Jurkat, Clone E6-1 (cell line): ENCODE measurements at regions not wholly inside any gene's neighbourhood (a gene's known extent, or its start where the extent isn't known, plus 50 kb on each side); places are given as distances from the start of the nearest gene placed in this dataset.
"Not testable (repeated sequence)": the region's sequence is repeated elsewhere in the genome, so short reads cannot be mapped to it uniquely, and the experiment has no call there.

Experiments
- DNase-seq: peaks from one replicate; pipeline ENCODE4 v3.0.0-alpha.2; 2011; ENCODE audit warnings: low read depth, low spot score
- H3K4me3 ChIP-seq: 2 replicates; pipeline ENCODE4 v1.5.1; 2011; ENCODE audit warnings: mild to moderate bottlenecking, low read length, control low read depth, moderate library complexity

GRCh38 chr6:21707524-21708319 lies 114.2 kb downstream of the SOX4 start:
- H3K4me3 ChIP-seq: no peak overlapping the region
- DNase-seq: no peak

GRCh38 chr6:21708320-21708580 lies 114.7 kb downstream of the SOX4 start:
- H3K4me3 ChIP-seq: no peak overlapping the region
- DNase-seq: no peak

DNA sequence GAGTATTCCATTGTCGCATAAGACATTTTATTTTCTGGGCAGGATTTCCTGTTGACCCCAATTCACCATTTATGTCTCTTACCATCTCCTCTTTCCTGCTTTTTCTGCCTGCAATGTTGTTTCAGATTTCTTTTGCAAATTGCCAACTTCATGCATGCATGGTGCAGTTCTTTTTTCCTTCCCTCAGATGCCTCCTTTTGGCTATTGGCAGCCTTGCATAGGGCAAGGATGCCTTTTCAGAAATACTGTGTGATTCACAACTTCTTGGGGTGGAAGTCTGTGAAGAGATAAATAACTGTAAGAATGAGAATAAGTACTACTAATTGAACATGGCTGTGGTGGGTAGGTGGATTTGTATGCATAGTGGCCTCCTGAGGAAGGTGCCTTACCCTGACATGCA lies 116.7 kb downstream of the SOX4 start:
- no peak overlapping the region for H3K4me3 ChIP-seq
- no peak for DNase-seq

DNA sequence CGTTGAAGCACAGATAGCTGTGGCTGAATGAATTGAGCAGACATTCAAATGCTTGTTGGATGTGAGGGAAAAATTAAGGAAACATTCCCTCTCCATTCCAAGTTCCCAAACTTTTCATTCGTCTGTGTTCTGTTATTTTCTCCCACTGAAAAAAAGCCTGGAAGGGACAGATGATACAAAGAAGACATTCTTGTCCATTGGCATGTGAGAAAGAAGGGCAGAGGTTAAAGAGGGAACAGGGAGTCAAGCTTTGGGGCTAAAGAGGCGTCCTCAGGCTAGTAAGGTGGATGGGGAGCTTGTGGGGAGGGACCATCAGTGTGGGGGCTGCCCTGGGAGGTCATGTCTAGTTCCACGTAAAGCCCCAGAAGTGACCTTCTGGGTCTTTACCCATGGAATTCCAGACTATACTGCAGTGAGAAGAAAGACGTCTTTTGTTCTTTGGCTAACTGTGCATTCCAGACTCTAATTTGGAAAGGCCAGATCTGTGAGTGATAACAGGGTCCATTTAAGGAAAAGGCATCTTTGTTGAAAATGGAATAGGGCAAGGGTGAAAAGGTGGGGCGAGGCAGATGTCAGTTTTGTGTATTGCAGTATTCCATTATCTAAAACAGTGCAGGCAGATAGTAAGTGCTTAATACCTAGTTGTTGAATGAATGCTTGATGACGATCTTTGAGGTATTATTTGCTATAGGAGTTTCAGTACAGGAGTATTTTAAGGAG lies 117.5 kb downstream of the SOX4 start:
- no peak overlapping the region for H3K4me3 ChIP-seq
- no peak for DNase-seq

- H3K4me3 ChIP-seq: no peak overlapping the region
- no peak for DNase-seq
These were observed 118.7 kb downstream of the SOX4 start for GRCh38 chr6:21712213-21712612.

GRCh38 chr6:21713481-21713880 lies 119.9 kb downstream of the SOX4 start:
- no peak for DNase-seq
- no peak overlapping the region for H3K4me3 ChIP-seq

- H3K4me3 ChIP-seq: no peak overlapping the region
- no peak for DNase-seq
These were observed 121.6 kb downstream of the SOX4 start for GRCh38 chr6:21715180-21715579.

GRCh38 chr6:21722510-21722909 lies 129.0 kb downstream of the SOX4 start:
- peak; percentile 58 for DNase-seq

GRCh38 chr6:21726676-21727075 lies 133.1 kb downstream of the SOX4 start:
- no peak overlapping the region for H3K4me3 ChIP-seq
- no peak for DNase-seq

More at GRCh38 chr6:21722510-21722909, 129.0 kb downstream of the SOX4 start:
- peak overlapping the region; percentile 27 for H3K4me3 ChIP-seq

DNA sequence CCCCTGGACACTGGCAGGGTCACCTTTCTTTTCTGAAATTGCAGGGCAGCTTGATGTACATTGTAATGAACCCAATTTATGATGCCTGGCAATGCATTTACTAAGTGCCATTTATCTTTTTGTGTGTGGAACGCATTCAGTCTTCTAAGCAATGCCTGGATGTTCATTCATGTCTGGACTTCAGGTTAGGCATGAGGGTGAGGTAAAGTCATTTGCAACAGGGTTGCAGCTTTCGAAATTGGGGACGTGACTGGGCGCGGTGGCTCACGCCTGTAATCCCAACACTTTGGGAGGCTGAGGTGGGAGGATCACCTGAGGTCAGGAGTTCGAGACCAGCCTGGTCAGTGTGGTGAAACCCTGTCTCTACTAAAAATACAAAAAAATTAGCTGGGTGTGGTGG lies 134.6 kb downstream of the SOX4 start:
- DNase-seq: no peak
- no peak overlapping the region for H3K4me3 ChIP-seq

DNA sequence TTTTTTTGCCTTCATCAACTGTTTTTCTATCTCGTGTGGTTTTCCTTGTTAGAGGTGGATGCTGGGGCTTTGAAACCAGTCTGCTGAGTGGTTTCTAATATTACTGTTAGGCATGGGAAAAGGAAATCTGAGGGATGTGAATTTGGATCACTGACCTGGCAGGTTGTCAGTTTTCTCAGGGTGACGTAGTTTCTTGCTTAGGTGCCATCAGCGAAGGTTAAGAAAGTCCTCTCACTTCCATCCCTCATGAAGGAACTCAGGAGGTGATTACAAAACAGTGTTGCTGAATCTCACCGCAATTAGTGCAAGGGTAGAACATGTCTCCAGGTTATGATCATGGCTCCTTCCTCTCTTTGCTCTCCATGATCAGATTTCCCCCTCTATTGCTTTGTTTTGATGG lies 135.9 kb downstream of the SOX4 start:
- no peak for DNase-seq
- H3K4me3 ChIP-seq: no peak overlapping the region

- no peak overlapping the region for H3K4me3 ChIP-seq
- DNase-seq: no peak
These were observed 137.0 kb downstream of the SOX4 start for GRCh38 chr6:21730533-21730932.

DNA sequence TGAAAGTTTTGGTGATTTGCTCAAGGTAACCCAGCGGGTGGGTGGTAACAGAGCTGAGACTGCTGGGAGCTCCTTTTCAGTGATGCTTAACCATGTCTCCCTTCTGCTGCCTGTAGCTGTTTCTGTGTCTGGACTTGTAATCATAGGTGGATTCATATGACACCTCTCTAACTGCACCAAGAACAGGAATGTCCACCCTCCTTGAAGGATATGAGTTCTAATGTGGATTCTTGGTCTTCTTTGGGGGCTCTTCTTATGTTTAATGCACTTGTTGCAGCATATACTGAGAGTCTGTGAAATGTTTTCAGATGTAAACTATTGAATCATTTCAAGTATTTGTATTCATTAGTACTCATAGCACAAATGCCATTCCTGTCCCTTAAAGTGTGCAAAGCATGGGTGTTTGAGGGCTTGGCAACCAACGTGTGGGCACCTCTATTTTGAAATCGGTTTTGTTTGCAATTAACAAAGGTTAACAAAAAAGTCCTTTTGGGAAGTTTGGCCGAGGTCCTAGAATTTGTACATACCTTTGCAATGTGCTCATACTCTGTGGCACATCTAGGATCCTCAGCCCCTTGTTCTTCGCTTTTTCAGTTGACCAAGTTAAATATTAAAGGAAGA lies 138.0 kb downstream of the SOX4 start:
- DNase-seq: no peak
- H3K4me3 ChIP-seq: no peak overlapping the region

GRCh38 chr6:21732032-21732730 lies 138.6 kb downstream of the SOX4 start:
- DNase-seq, H3K4me3 ChIP-seq: not testable (repeated sequence)

DNA sequence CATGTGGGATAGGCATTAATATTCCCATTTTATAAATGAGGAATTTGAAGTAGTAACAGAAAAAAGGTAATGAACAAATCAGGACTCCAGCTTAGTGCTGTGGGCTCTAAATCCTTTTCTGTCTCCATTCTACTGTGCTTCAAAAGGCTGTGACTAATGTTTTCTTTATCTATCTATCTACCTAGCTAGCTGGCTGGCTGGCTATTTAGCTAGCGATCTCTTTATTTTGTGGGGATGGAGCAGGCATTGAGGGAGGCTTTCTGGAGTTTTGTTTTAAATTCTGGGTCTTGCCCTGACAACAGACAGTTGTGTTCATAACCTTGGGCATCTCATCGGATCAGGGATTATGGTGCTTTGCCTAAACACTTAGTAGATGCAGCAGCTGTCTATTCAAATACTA lies 139.2 kb downstream of the SOX4 start:
- DNase-seq: no peak
- no peak overlapping the region for H3K4me3 ChIP-seq

GRCh38 chr6:21733311-21733710 lies 139.8 kb downstream of the SOX4 start:
- no peak for DNase-seq
- no peak overlapping the region for H3K4me3 ChIP-seq

DNA sequence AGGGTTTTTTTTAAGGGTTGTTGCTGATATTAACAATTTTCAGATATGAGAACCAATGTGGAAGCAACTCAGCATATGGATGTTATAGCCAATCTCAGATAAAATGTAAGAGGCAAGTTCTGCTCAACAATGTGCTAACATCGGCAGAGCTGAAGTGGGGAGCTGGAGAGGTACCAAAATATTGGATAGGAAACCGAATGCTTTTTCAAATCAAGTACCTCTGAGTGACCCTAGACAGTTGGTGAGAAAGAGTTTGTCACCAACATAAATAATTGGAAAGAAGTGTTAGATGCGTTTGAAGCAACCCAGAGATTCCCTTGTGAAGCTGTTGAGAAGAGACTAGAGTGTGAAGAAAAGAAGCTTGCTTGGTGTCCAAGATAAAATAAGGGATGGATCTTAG lies 140.7 kb downstream of the SOX4 start:
- DNase-seq: no peak
- H3K4me3 ChIP-seq: no peak overlapping the region

DNA sequence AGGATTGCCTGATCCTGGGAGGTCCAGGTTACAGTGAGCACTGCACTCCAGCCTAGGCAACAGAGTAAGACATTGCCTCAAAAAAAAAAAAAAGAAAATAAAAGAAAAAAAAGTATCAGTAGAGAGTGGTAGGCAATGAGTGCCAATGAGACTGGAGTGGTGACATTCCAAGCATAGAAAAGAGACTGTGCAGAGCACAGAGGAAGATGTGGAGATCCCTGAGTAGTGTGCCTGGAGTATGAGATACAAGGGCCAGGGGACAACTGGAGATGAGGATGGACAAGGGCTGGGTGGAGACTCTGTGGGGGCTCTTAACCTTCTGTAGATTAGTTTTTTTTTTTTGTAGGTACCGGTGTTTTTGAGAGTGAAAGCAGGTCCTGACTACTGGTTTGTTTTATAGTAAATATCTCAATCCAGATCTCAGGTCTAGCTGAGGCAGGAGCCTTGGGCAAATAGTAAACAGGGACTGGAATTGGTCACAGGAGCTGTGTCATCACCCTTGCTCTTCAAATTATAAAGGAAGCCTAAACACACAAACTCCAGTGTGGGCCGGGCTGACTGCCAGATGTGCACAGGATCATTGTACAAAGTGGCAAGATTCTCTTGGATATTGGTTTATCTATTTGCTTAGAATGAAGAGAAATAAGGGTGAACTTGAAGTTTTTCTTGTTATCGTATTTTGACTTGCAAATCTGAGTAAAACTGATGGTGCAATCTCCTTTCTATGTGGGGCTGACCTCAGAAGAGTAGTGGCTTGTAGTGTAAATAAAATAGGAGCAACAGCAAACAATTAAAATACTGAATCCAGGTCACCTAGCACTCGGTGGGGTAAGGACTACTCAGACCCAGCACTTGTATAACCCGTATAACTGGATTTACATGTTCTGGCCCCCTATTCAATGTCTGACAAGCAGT lies 144.9 kb downstream of the SOX4 start:
- DNase-seq: no peak
- no peak overlapping the region for H3K4me3 ChIP-seq

DNA sequence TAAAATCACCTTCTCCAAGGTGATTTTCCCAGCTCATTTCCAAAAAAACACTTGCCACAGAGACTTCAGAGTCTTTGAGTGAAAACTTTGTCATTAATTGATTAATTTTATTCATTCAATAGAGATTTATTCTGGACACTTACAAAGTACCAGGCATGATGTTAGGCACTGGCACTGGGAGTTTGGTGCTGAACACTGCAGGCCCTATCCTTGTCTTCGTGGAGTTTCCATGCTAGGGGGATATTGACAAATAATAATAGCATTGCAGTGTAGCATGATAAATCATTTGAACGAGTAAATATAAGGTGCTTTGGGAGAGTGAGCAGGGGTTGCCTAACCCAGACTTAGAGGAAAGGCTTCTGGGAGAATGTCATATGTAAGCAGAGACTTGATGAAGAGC lies 145.7 kb downstream of the SOX4 start:
- H3K4me3 ChIP-seq: no peak overlapping the region
- DNase-seq: no peak
